HG03575 (cell line): ENCODE measurements at regions not wholly inside any gene's neighbourhood (a gene's known extent, or its start where the extent isn't known, plus 50 kb on each side); places are given as distances from the start of the nearest gene placed in this dataset.

Experiments used
- ATAC-seq: cut with Tn5 transposase; IDR thresholded peaks from one replicate; pipeline ENCODE4 v1.9.1; 2021; ENCODE audit not compliant: unreplicated experiment, insufficient number of reproducible peaks, low FRiP score; ENCODE audit errors: extremely low read depth

GRCh38 chr1:229028987-229029878 is 241.7 kb upstream of the RAB4A start:
- ATAC-seq: no peak

- no peak for ATAC-seq
Measured at GRCh38 chr1:229029879-229030235, 241.1 kb upstream of the RAB4A start.

- no peak for ATAC-seq
Measured at GRCh38 chr1:229030630-229031029, 240.3 kb upstream of the RAB4A start.

- ATAC-seq: no peak
Measured at GRCh38 chr1:229031061-229031460, 239.8 kb upstream of the RAB4A start.

- no peak for ATAC-seq
Measured at GRCh38 chr1:229031481-229032341, 239.2 kb upstream of the RAB4A start.

- ATAC-seq: no peak
Measured at GRCh38 chr1:229032375-229032774, 238.5 kb upstream of the RAB4A start.

GRCh38 chr1:229033480-229033879 is 237.4 kb upstream of the RAB4A start:
- ATAC-seq: no peak

- no peak for ATAC-seq
Measured at GRCh38 chr1:229034342-229034741, 236.6 kb upstream of the RAB4A start.

GRCh38 chr1:229035054-229035747 is 235.7 kb upstream of the RAB4A start:
- ATAC-seq: no peak

GRCh38 chr1:229035748-229036082 is 235.2 kb upstream of the RAB4A start:
- no peak for ATAC-seq

GRCh38 chr1:229037806-229038405 is 233.0 kb upstream of the RAB4A start:
- no peak for ATAC-seq

- no peak for ATAC-seq
Measured at GRCh38 chr1:229040630-229041358, 230.1 kb upstream of the RAB4A start.

GRCh38 chr1:229041946-229042345 is 229.0 kb upstream of the RAB4A start:
- ATAC-seq: no peak

- no peak for ATAC-seq
Measured at GRCh38 chr1:229042482-229042881, 228.4 kb upstream of the RAB4A start.

GRCh38 chr1:229043115-229043514 is 227.8 kb upstream of the RAB4A start:
- no peak for ATAC-seq

GRCh38 chr1:229046251-229046853 is 224.6 kb upstream of the RAB4A start:
- no peak for ATAC-seq

GRCh38 chr1:229047161-229047839 is 223.6 kb upstream of the RAB4A start:
- no peak for ATAC-seq
